ENCODE measurements at regions not wholly inside any gene's neighbourhood (a gene's known extent, or its start where the extent isn't known, plus 50 kb on each side); places are given as distances from the start of the nearest gene placed in this dataset.

GRCh38 chr14:24712374-24712773 lies 78.4 kb upstream of the GZMB start:
- no peak for TF ChIP-seq CTCF (IDR thresholded peaks at IDR 0.05)
- H3K4me3 Mint-ChIP-seq: no peak overlapping the region
- H3K27ac Mint-ChIP-seq: no peak overlapping the region
- no peaks in the 10 kb centered on the region for H3K9me3 Mint-ChIP-seq
- intact Hi-C loops (cut with micrococcal nuclease): loop anchor here (5.0 kb wide), 2 partner anchors 420 to 440 kb away; no protein-coding TSS in a partner anchor
- ATAC-seq (no peak), DNase-seq (no peak)
- no peaks in the 10 kb centered on the region for H3K36me3 Mint-ChIP-seq (ENCODE audit: low read depth)
- peaks cover 2% of the 10 kb centered on the region for H3K4me1 Mint-ChIP-seq (ENCODE audit: low read depth)
- peaks cover 5% of the 10 kb centered on the region for H3K27me3 Mint-ChIP-seq
- CTCF ChIA-PET: interaction anchor here (1.0 to 4.1 kb wide), 8 partner anchors 9 to 420 kb away, joined by 3 to 36 read pairs (median 6); no protein-coding TSS in a partner anchor
- POLR2A ChIA-PET: no interaction called here

- H3K9me3 Mint-ChIP-seq: no peaks in the 10 kb centered on the region
- H3K27me3 Mint-ChIP-seq: peaks cover 2% of the 10 kb centered on the region
- POLR2A ChIA-PET: interaction anchor here (0.9 to 1.0 kb wide), 3 partner anchors 17 to 37 kb away, joined by 3 to 4 read pairs (median 3); no protein-coding TSS in a partner anchor
- no peak overlapping the region for H3K4me3 Mint-ChIP-seq
- no peak overlapping the region for H3K27ac Mint-ChIP-seq
- TF ChIP-seq CTCF (IDR thresholded peaks at IDR 0.05): peak; percentile 80
- peaks cover 2% of the 10 kb centered on the region for H3K4me1 Mint-ChIP-seq (ENCODE audit: low read depth)
- intact Hi-C loops (cut with micrococcal nuclease): loop anchor here (5.0 kb wide), 2 partner anchors 422 to 442 kb away; no protein-coding TSS in a partner anchor
- peak; percentile 76 for DNase-seq
- CTCF ChIA-PET: interaction anchor here (0.6 to 4.1 kb wide), 48 partner anchors 8 to 528 kb away, joined by 3 to 37 read pairs (median 4); partner anchors contain the start of gene GZMH
- peak; percentile 84 for ATAC-seq
- H3K36me3 Mint-ChIP-seq (ENCODE audit: low read depth): no peaks in the 10 kb centered on the region
These were observed 76.6 kb upstream of the GZMB start for GRCh38 chr14:24710403-24711112.

- H3K27me3 Mint-ChIP-seq: no peaks in the 10 kb centered on the region
- DNase-seq (no peak), ATAC-seq (no peak)
- ChIA-PET CTCF (interaction anchor here (0.8 to 4.1 kb wide), 11 partner anchors 9 to 443 kb away, joined by 3 to 36 read pairs (median 18); no protein-coding TSS in a partner anchor), POLR2A (interaction anchor here (1.0 kb wide), 1 partner anchor 13 kb away, joined by 3 read pairs; no protein-coding TSS in a partner anchor)
- H3K4me1 Mint-ChIP-seq (ENCODE audit: low read depth): no peaks in the 10 kb centered on the region
- H3K9me3 Mint-ChIP-seq: no peaks in the 10 kb centered on the region
- H3K27ac Mint-ChIP-seq: no peak overlapping the region
- intact Hi-C loops (cut with micrococcal nuclease): no loop called here
- TF ChIP-seq CTCF (IDR thresholded peaks at IDR 0.05): no peak
- no peaks in the 10 kb centered on the region for H3K36me3 Mint-ChIP-seq (ENCODE audit: low read depth)
- no peak overlapping the region for H3K4me3 Mint-ChIP-seq
These were observed 74.7 kb upstream of the GZMB start for GRCh38 chr14:24708684-24709083.

- TF ChIP-seq CTCF (IDR thresholded peaks at IDR 0.05): no peak
- no peaks in the 10 kb centered on the region for H3K27me3 Mint-ChIP-seq
These were observed 72.4 kb upstream of the GZMB start for GRCh38 chr14:24706351-24706750.

GRCh38 chr14:24705840-24706239 lies 71.8 kb upstream of the GZMB start:
- CTCF ChIA-PET: interaction anchor here (1.1 to 1.4 kb wide), 4 partner anchors 8 to 28 kb away, joined by 3 to 5 read pairs (median 4); no protein-coding TSS in a partner anchor
- Mint-ChIP-seq H3K36me3 (ENCODE audit: low read depth) (peaks cover 1% of the 10 kb centered on the region), H3K27ac (no peak overlapping the region), H3K4me3 (no peak overlapping the region), H3K4me1 (ENCODE audit: low read depth) (no peaks in the 10 kb centered on the region), H3K27me3 (no peaks in the 10 kb centered on the region), H3K9me3 (no peaks in the 10 kb centered on the region)
- ATAC-seq (no peak), DNase-seq (no peak)
- TF ChIP-seq CTCF (IDR thresholded peaks at IDR 0.05): no peak
- POLR2A ChIA-PET: no interaction called here
- intact Hi-C loops (cut with micrococcal nuclease): no loop called here

More at GRCh38 chr14:24706351-24706750, 72.4 kb upstream of the GZMB start:
- DNase-seq (no peak), ATAC-seq (no peak)
- no peaks in the 10 kb centered on the region for H3K9me3 Mint-ChIP-seq
- intact Hi-C loops (cut with micrococcal nuclease): no loop called here
- POLR2A ChIA-PET: no interaction called here
- no peaks in the 10 kb centered on the region for H3K36me3 Mint-ChIP-seq (ENCODE audit: low read depth)
- no peaks in the 10 kb centered on the region for H3K4me1 Mint-ChIP-seq (ENCODE audit: low read depth)
- H3K4me3 Mint-ChIP-seq: no peak overlapping the region
- H3K27ac Mint-ChIP-seq: no peak overlapping the region
- CTCF ChIA-PET: interaction anchor here (1.1 to 1.4 kb wide), 3 partner anchors 16 to 27 kb away, joined by 3 to 5 read pairs (median 5); no protein-coding TSS in a partner anchor
